CD14-positive monocyte (primary cell): ENCODE measurements at regions not wholly inside any gene's neighbourhood (a gene's known extent, or its start where the extent isn't known, plus 50 kb on each side); places are given as distances from the start of the nearest gene placed in this dataset.

Source experiments
- DNase-seq, 3 donors: peaks; one replicate each; pipeline ENCODE4 v3.0.0-alpha.2; 2011 to 2022
- H2AFZ ChIP-seq: 2 replicates; pipeline ENCODE4 v1.6.0; 2012; ENCODE audit warnings: mild to moderate bottlenecking, low read depth, low read length, inconsistent platforms; ENCODE audit not compliant: insufficient read depth, poor library complexity, severe bottlenecking
- H3K27ac ChIP-seq, 2 donors: 1 replicate in 1 of 2; 2 replicates in 1 of 2; pipeline ENCODE4 v1.5.1; 2012 to 2013; ENCODE audit warnings: low read length in 2 of 2, control low read depth in 1 of 2, inconsistent platforms in 1 of 2, low read depth in 1 of 2, mild to moderate bottlenecking in 1 of 2
- H3K27me3 ChIP-seq, 2 donors: one replicate each; pipeline versions ENCODE4 v1.6.0 to v1.6.1; 2011 to 2013; ENCODE audit warnings: low read length in 2 of 2; ENCODE audit not compliant: control insufficient read depth in 2 of 2, insufficient read depth in 2 of 2
- H3K36me3 ChIP-seq, 2 donors: replicated peaks in 1 of 2; 1 replicate in 1 of 2; 2 replicates in 1 of 2; pipeline versions ENCODE4 v1.5.1 to v1.6.1; 2012 to 2013; ENCODE audit warnings: low read length in 2 of 2, control low read depth in 1 of 2, inconsistent platforms in 1 of 2, mild to moderate bottlenecking in 1 of 2; ENCODE audit not compliant: insufficient read depth in 2 of 2, control insufficient read depth in 1 of 2
- H3K4me1 ChIP-seq, 2 donors: 1 replicate in 1 of 2; 2 replicates in 1 of 2; pipeline versions ENCODE4 v1.5.1 to v1.6.1; 2012 to 2013; ENCODE audit warnings: low read length in 2 of 2, control low read depth in 1 of 2, inconsistent platforms in 1 of 2, mild to moderate bottlenecking in 1 of 2, moderate library complexity in 1 of 2; ENCODE audit not compliant: insufficient read depth in 2 of 2, control insufficient read depth in 1 of 2
- H3K4me2 ChIP-seq: replicated peaks from 2 replicates; pipeline ENCODE3; 2012; ENCODE audit warnings: low read length, moderate library complexity, mild to moderate bottlenecking; ENCODE audit not compliant: poor library complexity, severe bottlenecking; ENCODE audit errors: extremely low read depth
- H3K4me3 ChIP-seq, 3 experiments: fragments of 200-600 bp in 1 of 3; sonication (generic) in 1 of 3; replicated peaks in 1 of 3; 1 replicate in 2 of 3; 2 replicates in 1 of 3; pipeline ENCODE4 v1.5.1; 2011 to 2013; ENCODE audit warnings: low read length in 3 of 3, mild to moderate bottlenecking in 3 of 3, control low read depth in 2 of 3, low read depth in 2 of 3, inconsistent platforms in 1 of 3, moderate library complexity in 1 of 3
- H3K79me2 ChIP-seq: 2 replicates; pipeline ENCODE4 v1.6.0; 2012; ENCODE audit warnings: mild to moderate bottlenecking, control low read depth, inconsistent platforms, low read length, moderate library complexity; ENCODE audit not compliant: insufficient read depth
- H3K9ac ChIP-seq: 2 replicates; pipeline ENCODE4 v1.6.0; 2017; ENCODE audit warnings: low read length, mild to moderate bottlenecking; ENCODE audit not compliant: insufficient read depth, poor library complexity, severe bottlenecking
- H3K9me3 ChIP-seq, 2 donors: replicated peaks in 1 of 2; 1 replicate in 1 of 2; 2 replicates in 1 of 2; pipeline versions ENCODE4 v1.5.1 to v1.6.1; 2012 to 2013; ENCODE audit warnings: low read length in 2 of 2, control low read depth in 1 of 2; ENCODE audit not compliant: control insufficient read depth in 1 of 2, insufficient read depth in 1 of 2
- H4K20me1 ChIP-seq: 2 replicates; pipeline ENCODE4 v1.6.0; 2012; ENCODE audit warnings: mild to moderate bottlenecking, low read length, control low read depth, moderate library complexity; ENCODE audit not compliant: insufficient read depth
- H3K27ac Mint-ChIP-seq, 7 donors: one replicate each; pipeline ENCODE4 v1.8.0; 2020; ENCODE audit warnings: mild to moderate bottlenecking in 7 of 7, mixed read lengths in 7 of 7, moderate library complexity in 6 of 7, inconsistent platforms in 2 of 7
- H3K27me3 Mint-ChIP-seq, 3 donors: one replicate each; pipeline ENCODE4 v1.8.0; 2021 to 2022; ENCODE audit warnings: low read depth in 3 of 3, mild to moderate bottlenecking in 3 of 3, mixed read lengths in 3 of 3, moderate library complexity in 3 of 3, inconsistent platforms in 1 of 3
- H3K36me3 Mint-ChIP-seq, 2 donors: one replicate each; pipeline ENCODE4 v1.8.0; 2020; ENCODE audit warnings: mixed read lengths in 2 of 2, inconsistent platforms in 1 of 2, mild to moderate bottlenecking in 1 of 2
- H3K4me1 Mint-ChIP-seq: one replicate; pipeline ENCODE4 v1.8.0; 2020; ENCODE audit warnings: mild to moderate bottlenecking, mixed read lengths
- H3K4me3 Mint-ChIP-seq, 2 donors: one replicate each; pipeline ENCODE4 v1.8.0; 2020; ENCODE audit warnings: mild to moderate bottlenecking in 2 of 2, mixed read lengths in 2 of 2, moderate library complexity in 1 of 2
- H3K9me3 Mint-ChIP-seq, 7 donors: one replicate each; pipeline ENCODE4 v1.8.0; 2020 to 2022; ENCODE audit warnings: mixed read lengths in 7 of 7, mild to moderate bottlenecking in 6 of 7, moderate library complexity in 6 of 7, inconsistent platforms in 2 of 7
- CTCF ChIP-seq: fragments of 200-600 bp; IDR thresholded peaks from one replicate; pipeline ENCODE4 v1.8.0; 2022; ENCODE audit warnings: antibody characterized with exemption, mild to moderate bottlenecking
- WGBS: methylation state at CpG from one replicate; pipeline ENCODE4 v1.1.5; 2013; ENCODE audit warnings: missing lambda C conversion rate; ENCODE audit not compliant: insufficient coverage; 5-methylcytosine and 5-hydroxymethylcytosine counted together
- intact Hi-C, 2 donors: fragments of 100-400 bp; cut with micrococcal nuclease; formaldehyde crosslinking; loops; one replicate each; pipeline versions ENCODE4 v1.15.0 to v1.15.1; 2023

- H3K4me2 ChIP-seq: no peak overlapping the region
- TF ChIP-seq CTCF: no peak
- no peaks in the 10 kb centered on the region for H3K27me3 ChIP-seq
- H4K20me1 ChIP-seq: no peaks in the 10 kb centered on the region
- no peak overlapping the region for H3K27ac ChIP-seq
- no peak for DNase-seq
- Mint-ChIP-seq H3K27me3 (peaks cover 0 to 4% (median 1%) of the 10 kb centered on the region in 3 donors), H3K36me3 (no peaks in the 10 kb centered on the region), H3K4me3 (no peak overlapping the region), H3K27ac (no peak overlapping the region), H3K4me1 (no peaks in the 10 kb centered on the region), H3K9me3 (peaks cover 0 to 4% (median 0%) of the 10 kb centered on the region in 7 donors)
- intact Hi-C loops: no loop called here
- H3K36me3 ChIP-seq: no peaks in the 10 kb centered on the region
- H3K4me3 ChIP-seq: no peak overlapping the region
- H3K9ac ChIP-seq: no peak overlapping the region
- H3K4me1 ChIP-seq: no peaks in the 10 kb centered on the region
- no peak overlapping the region for H2AFZ ChIP-seq
- no peaks in the 10 kb centered on the region for H3K79me2 ChIP-seq
- H3K9me3 ChIP-seq: no peaks in the 10 kb centered on the region
- 86% methylated on average over 2 of the region's 3 CpGs for WGBS
These were observed 128.3 kb upstream of the PLCXD3 start for GRCh38 chr5:41638685-41639084.

GRCh38 chr5:41637869-41638268 lies 127.5 kb upstream of the PLCXD3 start:
- intact Hi-C loops: no loop called here
- Histone ChIP-seq H4K20me1 (no peaks in the 10 kb centered on the region), H3K4me1 (no peaks in the 10 kb centered on the region), H3K27ac (no peak overlapping the region), H3K79me2 (no peaks in the 10 kb centered on the region), H2AFZ (no peak overlapping the region), H3K4me2 (no peak overlapping the region), H3K36me3 (no peaks in the 10 kb centered on the region), H3K4me3 (no peak overlapping the region), H3K9ac (no peak overlapping the region), H3K27me3 (no peaks in the 10 kb centered on the region), H3K9me3 (no peaks in the 10 kb centered on the region)
- 50% methylated on average over 2 of the region's 4 CpGs for WGBS
- no peaks in the 10 kb centered on the region for H3K36me3 Mint-ChIP-seq
- no peaks in the 10 kb centered on the region for H3K4me1 Mint-ChIP-seq
- H3K4me3 Mint-ChIP-seq: no peak overlapping the region
- H3K27me3 Mint-ChIP-seq: peaks cover 0 to 4% (median 1%) of the 10 kb centered on the region in 3 donors
- peaks cover 0 to 4% (median 0%) of the 10 kb centered on the region in 7 donors for H3K9me3 Mint-ChIP-seq
- H3K27ac Mint-ChIP-seq: no peak overlapping the region
- TF ChIP-seq CTCF: no peak
- DNase-seq: no peak
